ENCODE measurements at regions not wholly inside any gene's neighbourhood (a gene's known extent, or its start where the extent isn't known, plus 50 kb on each side); places are given as distances from the start of the nearest gene placed in this dataset.

DNA sequence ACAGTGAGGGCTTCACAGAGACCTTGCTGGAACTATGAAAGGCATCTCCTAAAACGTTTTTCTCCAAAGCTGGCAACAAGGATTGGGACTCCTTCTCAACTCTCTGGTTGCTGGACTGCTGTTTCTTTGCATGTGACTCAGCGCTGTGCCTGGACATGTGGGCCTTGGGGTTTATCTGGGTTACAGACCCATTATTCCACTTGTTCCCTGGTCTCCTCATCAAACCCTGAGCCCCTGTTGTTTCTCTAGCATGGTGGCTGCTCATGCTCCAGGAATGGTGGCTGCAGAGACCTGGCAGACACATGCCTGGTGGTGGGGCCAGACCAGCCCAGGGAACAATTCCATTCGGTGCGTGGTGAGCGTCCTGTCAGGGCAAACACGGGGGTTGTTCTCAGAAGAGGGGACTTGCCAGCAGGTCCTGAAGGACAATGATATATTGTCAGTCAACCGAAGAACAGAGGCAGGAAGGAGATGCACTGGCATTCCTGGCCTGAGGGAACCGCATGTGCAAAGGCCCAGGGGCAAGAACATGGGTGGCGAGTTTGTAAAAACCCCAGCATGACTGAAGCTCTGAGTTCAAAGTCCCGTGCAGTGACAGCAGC lies 320.1 kb upstream of the RTL1 start:
- TF ChIP-seq POLR2AphosphoS5 (IDR thresholded peaks at IDR 0.05) (no peak), POLR2A (IDR thresholded peaks at IDR 0.05) (no peak), EP300 (IDR thresholded peaks at IDR 0.05) (no peak)
- TF ChIP-seq, protein P1, sequence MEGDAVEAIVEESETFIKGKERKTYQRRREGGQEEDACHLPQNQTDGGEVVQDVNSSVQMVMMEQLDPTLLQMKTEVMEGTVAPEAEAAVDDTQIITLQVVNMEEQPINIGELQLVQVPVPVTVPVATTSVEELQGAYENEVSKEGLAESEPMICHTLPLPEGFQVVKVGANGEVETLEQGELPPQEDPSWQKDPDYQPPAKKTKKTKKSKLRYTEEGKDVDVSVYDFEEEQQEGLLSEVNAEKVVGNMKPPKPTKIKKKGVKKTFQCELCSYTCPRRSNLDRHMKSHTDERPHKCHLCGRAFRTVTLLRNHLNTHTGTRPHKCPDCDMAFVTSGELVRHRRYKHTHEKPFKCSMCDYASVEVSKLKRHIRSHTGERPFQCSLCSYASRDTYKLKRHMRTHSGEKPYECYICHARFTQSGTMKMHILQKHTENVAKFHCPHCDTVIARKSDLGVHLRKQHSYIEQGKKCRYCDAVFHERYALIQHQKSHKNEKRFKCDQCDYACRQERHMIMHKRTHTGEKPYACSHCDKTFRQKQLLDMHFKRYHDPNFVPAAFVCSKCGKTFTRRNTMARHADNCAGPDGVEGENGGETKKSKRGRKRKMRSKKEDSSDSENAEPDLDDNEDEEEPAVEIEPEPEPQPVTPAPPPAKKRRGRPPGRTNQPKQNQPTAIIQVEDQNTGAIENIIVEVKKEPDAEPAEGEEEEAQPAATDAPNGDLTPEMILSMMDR (IDR thresholded peaks at IDR 0.05), result no peak

Measured in suprapubic skin (tissue), 4 donors.